ENCODE measurements at regions not wholly inside any gene's neighbourhood (a gene's known extent, or its start where the extent isn't known, plus 50 kb on each side); places are given as distances from the start of the nearest gene placed in this dataset.

GRCh38 chr2:8408560-8409460 is 273.0 kb upstream of the ID2 start:
- TF ChIP-seq ZNF121 (CRISPR knock-in tag; conservative IDR thresholded peaks at IDR 0.05) (no peak), CTCF (IDR thresholded peaks at IDR 0.05 in 2 of 3, conservative IDR thresholded peaks at IDR 0.05 in 1 of 3; ENCODE audit: insufficient read depth in 2 of 3, low read depth in 1 of 3, low read length in 3 of 3) (no peak), FOXO4 (CRISPR knock-in tag; IDR thresholded peaks at IDR 0.05) (no peak), RAD21 (CRISPR knock-in tag; conservative IDR thresholded peaks at IDR 0.05 in 1 of 2, IDR thresholded peaks at IDR 0.05 in 1 of 2) (no peak), SRF (CRISPR knock-in tag; IDR thresholded peaks at IDR 0.05) (no peak), RNF2 (IDR thresholded peaks at IDR 0.05) (no peak), ETV1 (tag; conservative IDR thresholded peaks at IDR 0.05; ENCODE audit: low read depth) (no peak), ESRRA (IDR thresholded peaks at IDR 0.05; ENCODE audit: borderline replicate concordance, low read depth) (no peak), MXI1 (IDR thresholded peaks at IDR 0.05; ENCODE audit: low read depth, low read length) (no peak), ZNF589 (CRISPR knock-in tag; IDR thresholded peaks at IDR 0.05; ENCODE audit: low read depth) (no peak)

All from K562 (cell line).